IMR-90 (cell line): ENCODE measurements at regions not wholly inside any gene's neighbourhood (a gene's known extent, or its start where the extent isn't known, plus 50 kb on each side); places are given as distances from the start of the nearest gene placed in this dataset.

Experiments used
- ATAC-seq: fragments of 200-7000 bp; cut with Tn5 transposase; 2 replicates; pipeline ENCODE4 v1.9.1; 2020; ENCODE audit warnings: low read depth, mild to moderate bottlenecking, moderate library complexity
- BruUV-seq: library from RNA; stranded (reverse); fragments of 400-500 nt; replicated peaks from 2 replicates; lab custom pipeline; 2021; lab: Mats Ljungman, UMichigan
- CTCF ChIA-PET: fragments of 300-600 bp; formaldehyde crosslinking; extraction: SDS; loops from one replicate; lab custom pipeline; 2021; ENCODE audit warnings: antibody characterized with exemption; lab: Yijun Ruan, JAX
- POLR2A ChIA-PET: fragments of 300-600 bp; sonication (Branson Sonifier 250); formaldehyde crosslinking; loops from one replicate; lab custom pipeline; 2022; ENCODE audit warnings: antibody characterized with exemption; ENCODE audit not compliant: unreplicated experiment; lab: Charles Lee
- DNase-seq: peaks from one replicate; pipeline ENCODE4 v3.0.0; 2013
- H2AFZ ChIP-seq: replicated peaks from 2 replicates; pipeline ENCODE3; 2013; ENCODE audit warnings: low read length, mild to moderate bottlenecking; ENCODE audit not compliant: poor library complexity
- H2AK5ac ChIP-seq: 2 replicates; pipeline ENCODE4 v1.6.1; 2013; ENCODE audit warnings: low read depth, low read length, inconsistent platforms
- H2AK9ac ChIP-seq: replicated peaks from 2 replicates; pipeline ENCODE3; 2013; ENCODE audit warnings: mild to moderate bottlenecking, low read depth, low read length, moderate library complexity; ENCODE audit not compliant: poor library complexity
- H2BK120ac ChIP-seq: 2 replicates; pipeline ENCODE4 v1.6.1; 2013; ENCODE audit warnings: low read depth, low read length, inconsistent platforms
- H2BK15ac ChIP-seq: 3 replicates; pipeline ENCODE4 v1.6.1; 2013; ENCODE audit warnings: low read depth, low read length, inconsistent platforms
- H2BK20ac ChIP-seq: 2 replicates; pipeline ENCODE4 v1.6.1; 2013; ENCODE audit warnings: low read depth, mild to moderate bottlenecking, inconsistent platforms, low read length, moderate library complexity
- H2BK5ac ChIP-seq: 2 replicates; pipeline ENCODE4 v1.6.1; 2013; ENCODE audit warnings: mild to moderate bottlenecking, low read depth, low read length, inconsistent platforms; ENCODE audit not compliant: poor library complexity, severe bottlenecking
- H3K14ac ChIP-seq: replicated peaks from 2 replicates; pipeline ENCODE4 v1.6.1; 2013; ENCODE audit warnings: low read depth, low read length, inconsistent platforms
- H3K18ac ChIP-seq: 2 replicates; pipeline ENCODE4 v1.6.1; 2013; ENCODE audit warnings: low read depth, low read length, control low read depth
- H3K23ac ChIP-seq: 2 replicates; pipeline ENCODE4 v1.6.1; 2013; ENCODE audit warnings: low read depth, low read length, inconsistent platforms
- H3K27ac ChIP-seq: 2 replicates; pipeline ENCODE4 v1.5.1; 2013; ENCODE audit warnings: mild to moderate bottlenecking, control low read depth, low read length; ENCODE audit not compliant: insufficient read depth
- H3K27me3 ChIP-seq: 2 replicates; pipeline ENCODE4 v1.6.1; 2013; ENCODE audit warnings: low read length; ENCODE audit not compliant: control insufficient read depth, insufficient read depth
- H3K36me3 ChIP-seq: 2 replicates; pipeline ENCODE4 v1.6.1; 2013; ENCODE audit warnings: low read length, mixed read lengths; ENCODE audit not compliant: control insufficient read depth, insufficient read depth
- H3K4ac ChIP-seq: 2 replicates; pipeline ENCODE4 v1.6.1; 2013; ENCODE audit warnings: low read depth, low read length, inconsistent platforms
- H3K4me1 ChIP-seq: 2 replicates; pipeline ENCODE4 v1.6.1; 2013; ENCODE audit warnings: low read length, mixed read lengths; ENCODE audit not compliant: control insufficient read depth, insufficient read depth
- H3K4me2 ChIP-seq: 2 replicates; pipeline ENCODE4 v1.6.1; 2013; ENCODE audit warnings: low read depth, mild to moderate bottlenecking, control low read depth, low read length, moderate library complexity
- H3K4me3 ChIP-seq: 2 replicates; pipeline ENCODE4 v1.5.1; 2013; ENCODE audit warnings: low read depth, mild to moderate bottlenecking, control low read depth, low read length, moderate library complexity; ENCODE audit not compliant: insufficient read depth
- H3K56ac ChIP-seq: 2 replicates; pipeline ENCODE4 v1.6.1; 2013; ENCODE audit warnings: low read length, inconsistent platforms; ENCODE audit not compliant: insufficient read depth; ENCODE audit errors: extremely low read depth
- H3K79me1 ChIP-seq, 2 experiments: 2 replicates each; pipeline ENCODE4 v1.6.1; 2013; ENCODE audit warnings: low read length in 2 of 2, inconsistent platforms in 1 of 2, low read depth in 1 of 2
- H3K9ac ChIP-seq: 2 replicates; pipeline ENCODE4 v1.6.1; 2013; ENCODE audit warnings: low read depth, low read length, control low read depth
- H3K9me1 ChIP-seq: 2 replicates; pipeline ENCODE4 v1.6.1; 2013; ENCODE audit warnings: low read length, inconsistent platforms; ENCODE audit not compliant: insufficient read depth
- H3K9me3 ChIP-seq: 2 replicates; pipeline ENCODE4 v1.6.1; 2013; ENCODE audit warnings: low read length; ENCODE audit not compliant: control insufficient read depth, insufficient read depth
- H4K20me1 ChIP-seq: 2 replicates; pipeline ENCODE4 v1.6.1; 2013; ENCODE audit warnings: low read length, inconsistent platforms; ENCODE audit not compliant: insufficient read depth
- H4K5ac ChIP-seq: 2 replicates; pipeline ENCODE4 v1.6.1; 2013; ENCODE audit warnings: mild to moderate bottlenecking, low read depth, low read length, control low read depth
- H4K8ac ChIP-seq, 2 experiments: 2 replicates each; pipeline ENCODE4 v1.6.1; 2013; ENCODE audit warnings: low read depth in 2 of 2, low read length in 2 of 2, control low read depth in 1 of 2, inconsistent platforms in 1 of 2
- H4K91ac ChIP-seq: 2 replicates; pipeline ENCODE4 v1.6.1; 2013; ENCODE audit warnings: low read depth, low read length, inconsistent platforms; ENCODE audit not compliant: insufficient read depth
- BHLHE40 ChIP-seq: fragments of 150-350 bp; IDR thresholded peaks from 2 replicates; pipeline ENCODE4 v1.6.1; 2016; ENCODE audit warnings: mild to moderate bottlenecking, low read depth, low read length
- CEBPB ChIP-seq: IDR thresholded peaks from 2 replicates; pipeline ENCODE4 v1.6.1; 2012; ENCODE audit warnings: low read depth, low read length, improper control_type of control experiment
- CHD1 ChIP-seq: IDR thresholded peaks from 2 replicates; pipeline ENCODE4 v1.6.1; 2012; ENCODE audit warnings: low read depth, low read length, improper control_type of control experiment
- CTCF ChIP-seq: conservative IDR thresholded peaks from 2 replicates; pipeline ENCODE4 v1.5.1; 2012; ENCODE audit warnings: mild to moderate bottlenecking, low read depth, low read length, improper control_type of control experiment
- ELK1 ChIP-seq: fragments of 150-350 bp; IDR thresholded peaks from 2 replicates; pipeline ENCODE4 v1.6.1; 2016; ENCODE audit warnings: low read depth, mild to moderate bottlenecking, low read length, moderate library complexity, borderline replicate concordance
- FOS ChIP-seq: fragments of 150-350 bp; IDR thresholded peaks from 2 replicates; pipeline ENCODE4 v1.6.1; 2016; ENCODE audit warnings: low read depth, low read length
- MAFK ChIP-seq: IDR thresholded peaks from 2 replicates; pipeline ENCODE4 v1.6.1; 2012; ENCODE audit warnings: low read depth, low read length, improper control_type of control experiment
- MAZ ChIP-seq: IDR thresholded peaks from 2 replicates; pipeline ENCODE4 v1.6.1; 2012; ENCODE audit warnings: low read depth, mild to moderate bottlenecking, low read length, improper control_type of control experiment, moderate library complexity, borderline replicate concordance
- MXI1 ChIP-seq: IDR thresholded peaks from 2 replicates; pipeline ENCODE4 v1.6.1; 2012; ENCODE audit warnings: low read depth, mild to moderate bottlenecking, low read length, moderate library complexity, borderline replicate concordance
- NFE2L2 ChIP-seq: fragments of 150-350 bp; IDR thresholded peaks from 2 replicates; pipeline ENCODE4 v1.6.1; 2016; ENCODE audit warnings: low read depth, mild to moderate bottlenecking, low read length
- POLR2A ChIP-seq: IDR thresholded peaks from 2 replicates; pipeline ENCODE4 v1.6.1; 2012; ENCODE audit warnings: mild to moderate bottlenecking, low read depth, low read length
- RAD21 ChIP-seq: IDR thresholded peaks from 2 replicates; pipeline ENCODE4 v1.6.1; 2012; ENCODE audit warnings: low read length, improper control_type of control experiment
- RCOR1 ChIP-seq: IDR thresholded peaks from 2 replicates; pipeline ENCODE4 v1.6.1; 2012; ENCODE audit warnings: mild to moderate bottlenecking, low read length, improper control_type of control experiment; ENCODE audit not compliant: insufficient replicate concordance
- RFX5 ChIP-seq: IDR thresholded peaks from 2 replicates; pipeline ENCODE4 v1.8.0; 2012; ENCODE audit warnings: low read depth, mild to moderate bottlenecking, low read length, moderate library complexity
- WGBS, 2 experiments: methylation state at CpG; one replicate each; pipeline versions ENCODE4 v1.1.5 to v1.1.7; 2013; ENCODE audit warnings: missing lambda C conversion rate in 2 of 2; ENCODE audit not compliant: insufficient read length in 1 of 2; ENCODE audit errors: extremely low coverage in 2 of 2; 5-methylcytosine and 5-hydroxymethylcytosine counted together
- dilution Hi-C: fragments of 300-500 bp; cut with HindIII; formaldehyde crosslinking; loops from one replicate; pipeline ENCODE4 v1.14.3; 2018; ENCODE audit warnings: low sequenced_read_pairs; ENCODE audit not compliant: unreplicated experiment
- in situ Hi-C: fragments of 300-500 bp; cut with MboI; formaldehyde crosslinking; loops from 3 replicates; pipeline ENCODE4 v1.14.3; 2019; ENCODE audit warnings: low sequenced_read_pairs, inconsistent platforms, mixed read lengths
- intact Hi-C: fragments of 100-400 bp; cut with micrococcal nuclease; formaldehyde crosslinking; loops from 2 replicates; pipeline ENCODE4 v1.10.0; 2022

GRCh38 chr4:81854406-81854805, 382.7 kb upstream of the RASGEF1B start:
- Histone ChIP-seq H2AK9ac (no peak overlapping the region), H2AFZ (no peak overlapping the region), H2BK20ac (no peak overlapping the region), H3K23ac (no peak overlapping the region), H3K27me3 (no peaks in the 10 kb centered on the region), H3K79me1 (no peaks in the 10 kb centered on the region), H4K20me1 (no peaks in the 10 kb centered on the region), H3K27ac (no peak overlapping the region), H3K4me1 (no peaks in the 10 kb centered on the region), H3K36me3 (no peaks in the 10 kb centered on the region), H3K56ac (no peak overlapping the region), H3K14ac (no peak overlapping the region), H3K4me2 (no peak overlapping the region), H2BK5ac (no peak overlapping the region), H4K5ac (no peak overlapping the region), H3K4me3 (no peak overlapping the region), H4K91ac (no peak overlapping the region), H3K18ac (no peak overlapping the region), H2BK120ac (no peak overlapping the region), H3K4ac (no peak overlapping the region), H3K9ac (no peak overlapping the region), H2BK15ac (no peak overlapping the region), H2AK5ac (no peak overlapping the region), H4K8ac (no peak overlapping the region), H3K9me3 (no peaks in the 10 kb centered on the region), H3K9me1 (no peaks in the 10 kb centered on the region)
- intact Hi-C loops = no loop called here
- 100% methylated on average over 1 of the region's 1 CpG; no CpG with 5 or more reads in 1 of the 2 experiments for WGBS, 2 experiments
- in situ Hi-C loops = no loop called here
- dilution Hi-C loops = no loop called here
- ChIA-PET POLR2A (no interaction called here), CTCF (no interaction called here)
- BruUV-seq = no TSS peak
- DNase-seq = no peak
- no peak for TF ChIP-seq FOS
- no peak for TF ChIP-seq CEBPB
- TF ChIP-seq CHD1 = no peak
- TF ChIP-seq RFX5 = no peak
- TF ChIP-seq MAFK = no peak
- no peak for TF ChIP-seq RCOR1
- no peak for TF ChIP-seq BHLHE40
- TF ChIP-seq NFE2L2 = no peak
- TF ChIP-seq RAD21 = no peak
- TF ChIP-seq CTCF = no peak
- TF ChIP-seq ELK1 = no peak
- no peak for TF ChIP-seq POLR2A
- TF ChIP-seq MAZ = no peak
- TF ChIP-seq MXI1 = no peak
- no peak for ATAC-seq
